Upper lobe of left lung (tissue), 6 donors: ENCODE measurements at regions not wholly inside any gene's neighbourhood (a gene's known extent, or its start where the extent isn't known, plus 50 kb on each side); places are given as distances from the start of the nearest gene placed in this dataset.

Experiments
- ATAC-seq, 2 donors: fragments of 200-7000 bp; cut with Tn5 transposase; one replicate each; pipeline ENCODE4 v1.9.1; 2022; ENCODE audit warnings: mild to moderate bottlenecking in 2 of 2, moderate library complexity in 2 of 2; ENCODE audit not compliant: low FRiP score in 2 of 2
- DNase-seq, 2 donors: peaks; one replicate each; pipeline ENCODE4 v3.0.0-alpha.2; 2019 to 2020
- H3K27ac ChIP-seq, 4 donors: fragments of 200-600 bp; sonication (generic); one replicate each; pipeline ENCODE4 v1.5.1; 2016 to 2019
- H3K27me3 ChIP-seq, 4 donors: fragments of 200-600 bp; sonication (generic); one replicate each; pipeline ENCODE4 v1.5.1; 2017 to 2019
- H3K36me3 ChIP-seq, 4 donors: fragments of 200-600 bp; sonication (generic); one replicate each; pipeline ENCODE4 v1.5.1; 2016 to 2019
- H3K4me1 ChIP-seq, 4 donors: fragments of 200-600 bp; sonication (generic); one replicate each; pipeline ENCODE4 v1.5.1; 2018 to 2019
- H3K4me3 ChIP-seq, 4 donors: fragments of 200-600 bp; sonication (generic); one replicate each; pipeline ENCODE4 v1.5.1; 2017 to 2019; ENCODE audit warnings: mild to moderate bottlenecking in 2 of 4, moderate library complexity in 1 of 4
- H3K9me3 ChIP-seq, 4 donors: fragments of 200-600 bp; sonication (generic); one replicate each; pipeline ENCODE4 v1.5.1; 2018 to 2019
- CTCF ChIP-seq, 6 experiments: fragments of 450-650 bp in 4 of 6; fragments of 200-600 bp in 2 of 6; sonication (generic) in 2 of 6; IDR thresholded peaks; one replicate each; pipeline ENCODE4 v1.5.1; 2016 to 2019; ENCODE audit warnings: antibody characterized with exemption in 6 of 6
- EP300 ChIP-seq, 4 donors: sonication (generic); formaldehyde crosslinking; IDR thresholded peaks; one replicate each; pipeline ENCODE4 v1.5.1; 2017; ENCODE audit warnings: antibody characterized with exemption in 4 of 4, control low read depth in 2 of 4
- POLR2A ChIP-seq, 4 donors: fragments of 450-650 bp; IDR thresholded peaks; one replicate each; pipeline ENCODE4 v1.5.1; 2016 to 2017; ENCODE audit warnings: antibody characterized with exemption in 4 of 4, mild to moderate bottlenecking in 2 of 4
- POLR2AphosphoS5 ChIP-seq, 2 donors: sonication (generic); formaldehyde crosslinking; IDR thresholded peaks; one replicate each; pipeline ENCODE4 v1.5.1; 2017; ENCODE audit warnings: antibody characterized with exemption in 2 of 2
- WGBS, 2 donors: methylation state at CpG; one replicate each; pipeline ENCODE4 v1.1.5; 2017 to 2018; 5-methylcytosine and 5-hydroxymethylcytosine counted together
- donor health status: DM: no; HTN: no; CAD: no; lungs with moderate emphysema.
- donor health status: DM: no; HTN: yes; CAD: no; lungs with severe emphysema.

DNA sequence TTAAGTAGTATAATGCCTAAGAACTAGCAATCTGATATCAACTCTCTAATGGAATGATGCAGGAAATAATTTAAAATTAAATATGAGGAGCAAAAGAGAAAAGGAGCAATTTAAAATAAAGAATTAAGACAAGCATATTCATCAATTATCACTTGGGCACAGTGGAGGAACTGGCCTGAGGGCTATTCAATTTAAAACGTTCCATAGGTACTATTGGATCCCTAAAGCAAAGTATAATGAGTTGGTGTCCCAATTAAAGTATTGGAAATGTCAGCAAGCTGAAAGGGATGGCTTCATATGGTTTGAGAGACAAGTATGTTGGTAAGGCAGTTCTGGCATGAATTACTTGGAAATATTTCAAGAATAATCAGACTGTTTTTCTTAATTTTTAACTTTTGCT, 2064.1 kb upstream of the TENM3 start:
- Histone ChIP-seq H3K9me3 (no peaks in the 10 kb centered on the region), H3K27me3 (no peaks in the 10 kb centered on the region), H3K4me3 (no peak overlapping the region), H3K36me3 (no peaks in the 10 kb centered on the region), H3K4me1 (no peaks in the 10 kb centered on the region), H3K27ac (no peak overlapping the region)
- TF ChIP-seq POLR2A (IDR thresholded peaks at IDR 0.05) (no peak), CTCF (IDR thresholded peaks at IDR 0.05) (no peak), EP300 (IDR thresholded peaks at IDR 0.05) (no peak)
- ATAC-seq (no peak), DNase-seq (no peak)
- WGBS, 2 donors: 41 to 47% methylated on average over 1 of the region's 1 CpG

- ATAC-seq: no peak
- TF ChIP-seq POLR2A (IDR thresholded peaks at IDR 0.05) (no peak), POLR2AphosphoS5 (IDR thresholded peaks at IDR 0.05) (no peak), EP300 (IDR thresholded peaks at IDR 0.05) (no peak), CTCF (IDR thresholded peaks at IDR 0.05) (no peak)
- Histone ChIP-seq H3K4me1 (no peaks in the 10 kb centered on the region), H3K27me3 (no peaks in the 10 kb centered on the region), H3K36me3 (no peaks in the 10 kb centered on the region), H3K4me3 (no peak overlapping the region), H3K9me3 (no peaks in the 10 kb centered on the region), H3K27ac (no peak overlapping the region)
- WGBS, 2 donors: 75 to 86% methylated on average over 1 of the region's 1 CpG
- no peak for DNase-seq
Measured at GRCh38 chr4:180189666-180190065, 2053.5 kb upstream of the TENM3 start.

DNA sequence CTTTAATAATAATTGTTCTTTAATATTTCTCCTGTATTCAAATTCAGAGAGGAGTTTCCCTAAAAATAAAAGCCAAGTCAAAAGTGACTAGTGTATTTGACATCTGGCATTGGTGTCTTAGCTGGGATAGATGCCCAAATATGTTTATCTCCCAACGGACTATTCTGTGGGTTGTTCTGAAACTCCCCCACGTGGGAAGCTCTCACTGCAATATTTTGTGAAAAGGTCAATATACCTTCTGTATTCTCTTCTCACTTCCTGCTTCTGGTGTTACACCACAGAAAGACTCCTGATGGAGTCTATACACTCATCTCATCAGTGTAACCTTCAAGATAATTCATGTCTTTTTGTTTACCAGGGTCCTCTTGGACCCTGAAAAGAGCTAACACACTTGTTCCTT, 2052.8 kb upstream of the TENM3 start:
- no peaks in the 10 kb centered on the region for H3K9me3 ChIP-seq
- ATAC-seq: no peak
- WGBS, 2 donors: 49 to 52% methylated on average over 2 of the region's 2 CpGs
- DNase-seq: no peak
- H3K27ac ChIP-seq: no peak overlapping the region
- no peaks in the 10 kb centered on the region for H3K27me3 ChIP-seq
- no peaks in the 10 kb centered on the region for H3K4me1 ChIP-seq
- H3K36me3 ChIP-seq: no peaks in the 10 kb centered on the region
- no peak for TF ChIP-seq POLR2A (IDR thresholded peaks at IDR 0.05)
- TF ChIP-seq POLR2AphosphoS5 (IDR thresholded peaks at IDR 0.05): no peak
- no peak for TF ChIP-seq EP300 (IDR thresholded peaks at IDR 0.05)
- no peak for TF ChIP-seq CTCF (IDR thresholded peaks at IDR 0.05)
- H3K4me3 ChIP-seq: no peak overlapping the region

DNA sequence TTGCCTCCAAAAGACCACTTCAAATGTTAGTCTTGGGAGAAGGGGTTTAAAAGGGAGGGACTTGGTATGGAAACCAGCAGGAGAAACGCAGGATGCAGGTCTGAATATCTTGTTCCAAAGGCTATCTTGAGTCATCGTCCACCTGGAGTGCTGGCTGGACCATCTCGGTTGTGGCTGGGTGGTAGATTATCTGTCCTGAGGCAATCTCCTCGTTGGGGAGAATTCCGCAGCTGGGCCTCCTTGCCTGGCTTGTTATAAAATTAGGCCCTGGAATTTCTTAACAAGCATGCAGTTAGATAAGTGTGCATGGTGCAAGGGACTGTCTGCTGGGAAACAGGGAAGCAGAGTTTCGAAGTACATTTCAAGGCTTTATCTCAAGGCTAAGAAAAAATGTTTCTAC, 2045.7 kb upstream of the TENM3 start:
- Histone ChIP-seq H3K27ac (no peak overlapping the region), H3K36me3 (no peaks in the 10 kb centered on the region), H3K9me3 (no peaks in the 10 kb centered on the region), H3K4me1 (no peaks in the 10 kb centered on the region), H3K4me3 (no peak overlapping the region), H3K27me3 (no peaks in the 10 kb centered on the region)
- ATAC-seq (no peak), DNase-seq (no peak)
- TF ChIP-seq POLR2AphosphoS5 (IDR thresholded peaks at IDR 0.05) (no peak), EP300 (IDR thresholded peaks at IDR 0.05) (no peak), POLR2A (IDR thresholded peaks at IDR 0.05) (no peak), CTCF (IDR thresholded peaks at IDR 0.05) (no peak)
- WGBS, 2 donors: 35 to 48% methylated on average over 6 of the region's 6 CpGs

DNA sequence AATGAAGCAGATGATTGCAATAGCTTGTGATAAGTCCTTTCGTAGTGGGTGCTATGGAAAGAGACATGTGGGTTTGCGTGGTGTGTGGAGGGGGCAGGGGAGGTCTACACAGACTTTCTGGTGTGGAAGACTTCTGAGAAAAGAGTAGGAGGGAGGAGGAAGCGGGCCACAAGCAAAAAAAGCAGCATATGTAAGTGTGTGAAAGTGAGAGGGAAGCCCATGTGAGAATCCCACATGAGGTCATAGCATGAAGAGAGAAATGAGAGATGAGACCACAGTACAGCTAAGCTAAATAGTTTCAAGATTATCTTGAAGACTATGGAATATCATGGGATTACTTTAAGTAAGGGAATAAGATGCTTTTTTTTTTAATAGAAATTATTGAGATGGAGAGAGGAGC, 2039.9 kb upstream of the TENM3 start:
- H3K27me3 ChIP-seq: no peaks in the 10 kb centered on the region
- H3K27ac ChIP-seq: no peak overlapping the region
- no peaks in the 10 kb centered on the region for H3K9me3 ChIP-seq
- H3K4me3 ChIP-seq: no peak overlapping the region
- ATAC-seq (no peak), DNase-seq (no peak)
- WGBS, 2 donors: 85 to 91% methylated on average over 3 of the region's 3 CpGs
- H3K36me3 ChIP-seq: no peaks in the 10 kb centered on the region
- TF ChIP-seq CTCF (IDR thresholded peaks at IDR 0.05) (no peak), POLR2AphosphoS5 (IDR thresholded peaks at IDR 0.05) (no peak), POLR2A (IDR thresholded peaks at IDR 0.05) (no peak), EP300 (IDR thresholded peaks at IDR 0.05) (no peak)
- H3K4me1 ChIP-seq: no peaks in the 10 kb centered on the region
